HG03025 (cell line): ENCODE measurements at regions not wholly inside any gene's neighbourhood (a gene's known extent, or its start where the extent isn't known, plus 50 kb on each side); places are given as distances from the start of the nearest gene placed in this dataset.

Experiments used
- ATAC-seq: cut with Tn5 transposase; IDR thresholded peaks from one replicate; pipeline ENCODE4 v1.9.1; 2021; ENCODE audit warnings: mild to moderate bottlenecking, moderate library complexity; ENCODE audit not compliant: unreplicated experiment, low FRiP score

DNA sequence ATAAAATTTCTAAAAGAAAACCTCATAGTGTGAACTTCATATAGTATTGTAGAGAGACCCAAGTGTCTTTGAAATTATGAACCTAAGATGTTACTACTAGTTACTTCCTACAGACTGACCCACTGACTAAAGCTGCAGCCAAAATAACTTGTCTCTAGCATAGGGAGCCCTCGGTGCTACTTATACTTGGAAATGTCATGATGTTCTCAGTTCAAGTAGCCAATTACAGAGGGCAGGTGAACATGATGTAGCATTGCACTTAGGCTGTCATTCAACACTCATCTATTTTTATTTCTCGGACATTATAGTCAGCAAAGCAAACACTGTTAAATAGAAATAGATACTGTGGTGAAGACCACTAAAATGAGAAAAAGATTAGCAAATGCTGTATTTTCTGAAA, 165.6 kb downstream of the AREG start:
- no peak for ATAC-seq

DNA sequence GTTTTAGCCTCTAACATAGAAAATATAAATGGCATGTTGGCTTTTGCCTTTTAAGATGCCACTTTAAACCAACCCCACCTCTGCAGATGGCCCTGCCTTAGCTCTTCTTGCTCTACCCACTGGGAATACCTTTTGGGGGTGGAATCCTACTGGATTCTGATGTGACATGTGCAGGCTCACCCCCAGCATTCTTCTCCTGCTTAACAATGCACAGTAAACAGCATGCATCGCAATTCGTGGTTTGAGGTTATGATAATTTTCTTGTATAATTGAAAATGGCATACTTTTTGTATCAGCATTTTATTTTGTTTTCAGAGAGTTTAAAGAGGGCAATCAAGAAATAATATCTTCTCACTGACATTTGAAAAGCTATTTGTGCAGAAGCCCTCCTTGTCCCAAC, 167.9 kb downstream of the AREG start:
- no peak for ATAC-seq

DNA sequence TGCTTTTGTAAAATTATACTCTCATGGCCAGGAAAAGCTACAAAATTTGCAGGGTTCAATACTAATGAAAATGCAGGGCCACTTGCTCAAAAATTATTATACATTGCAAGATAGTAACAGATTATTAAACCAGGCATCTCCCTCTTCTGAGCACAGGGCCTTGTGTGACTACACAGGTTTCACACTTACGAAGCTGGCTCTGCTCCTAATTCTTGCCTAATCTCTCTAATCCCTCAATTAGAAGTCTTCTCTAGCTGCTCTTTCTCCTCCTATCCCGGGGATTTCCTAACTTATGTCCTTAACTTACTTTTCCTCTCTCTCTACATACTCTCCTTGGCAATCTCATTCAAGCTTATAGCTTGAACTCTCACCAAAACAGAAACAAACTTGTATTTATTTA, 168.3 kb downstream of the AREG start:
- ATAC-seq = no peak

DNA sequence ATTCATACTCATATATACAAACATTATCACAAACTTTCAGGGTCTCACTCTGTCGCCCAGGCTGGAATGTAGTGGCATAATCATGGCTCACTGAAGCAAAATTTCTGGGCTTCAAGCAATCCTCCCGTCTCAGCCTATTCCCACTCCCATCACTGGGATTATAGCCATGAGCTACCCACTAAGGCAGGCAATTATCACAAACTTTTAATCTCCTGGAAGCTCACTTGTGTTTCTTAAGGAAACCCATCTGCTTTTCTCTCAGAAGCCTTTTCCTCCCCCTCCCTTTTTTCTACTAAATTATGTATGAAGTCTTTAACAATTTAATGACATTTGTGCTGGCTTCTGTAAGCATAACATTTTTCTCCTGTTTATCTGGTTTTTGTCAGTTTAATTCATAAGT, 170.5 kb downstream of the AREG start:
- no peak for ATAC-seq

DNA sequence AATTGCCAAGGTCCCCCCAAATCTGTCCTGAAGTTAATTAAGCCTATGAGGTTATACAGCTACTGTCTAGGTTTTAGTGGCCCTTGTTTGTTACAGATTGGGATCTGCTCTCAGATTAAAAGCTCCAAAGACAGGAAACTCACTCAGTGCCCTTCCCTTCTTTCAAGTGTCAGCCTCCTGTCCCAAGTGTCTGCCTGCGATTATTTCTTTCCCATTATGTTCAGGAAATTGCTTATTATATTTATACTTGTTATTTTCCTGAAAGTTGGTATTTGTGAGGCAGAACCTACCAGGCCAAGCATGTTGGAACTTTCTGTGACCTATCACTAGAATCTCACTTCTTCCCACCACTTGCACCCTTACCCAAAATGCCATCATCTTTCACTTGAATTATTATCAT, 173.2 kb downstream of the AREG start:
- no peak for ATAC-seq

DNA sequence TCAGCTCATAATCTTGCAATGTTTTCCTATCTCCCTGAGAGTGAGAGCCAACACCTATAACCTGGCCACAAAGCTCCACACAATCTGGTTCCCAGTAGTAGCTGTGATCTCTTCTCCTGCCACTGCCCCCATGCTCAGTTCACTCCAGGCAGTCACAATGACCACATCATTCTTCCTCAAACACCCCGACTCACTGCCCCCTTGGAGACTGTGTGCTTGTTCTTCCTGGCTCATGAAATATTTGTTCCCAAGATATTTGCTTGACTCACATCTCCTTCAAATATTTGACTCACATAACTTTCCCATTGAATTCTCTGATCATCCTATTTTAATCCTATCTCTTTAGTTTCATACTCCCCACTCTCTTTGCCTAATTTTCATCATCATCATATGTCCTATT, 173.7 kb downstream of the AREG start:
- no peak for ATAC-seq

DNA sequence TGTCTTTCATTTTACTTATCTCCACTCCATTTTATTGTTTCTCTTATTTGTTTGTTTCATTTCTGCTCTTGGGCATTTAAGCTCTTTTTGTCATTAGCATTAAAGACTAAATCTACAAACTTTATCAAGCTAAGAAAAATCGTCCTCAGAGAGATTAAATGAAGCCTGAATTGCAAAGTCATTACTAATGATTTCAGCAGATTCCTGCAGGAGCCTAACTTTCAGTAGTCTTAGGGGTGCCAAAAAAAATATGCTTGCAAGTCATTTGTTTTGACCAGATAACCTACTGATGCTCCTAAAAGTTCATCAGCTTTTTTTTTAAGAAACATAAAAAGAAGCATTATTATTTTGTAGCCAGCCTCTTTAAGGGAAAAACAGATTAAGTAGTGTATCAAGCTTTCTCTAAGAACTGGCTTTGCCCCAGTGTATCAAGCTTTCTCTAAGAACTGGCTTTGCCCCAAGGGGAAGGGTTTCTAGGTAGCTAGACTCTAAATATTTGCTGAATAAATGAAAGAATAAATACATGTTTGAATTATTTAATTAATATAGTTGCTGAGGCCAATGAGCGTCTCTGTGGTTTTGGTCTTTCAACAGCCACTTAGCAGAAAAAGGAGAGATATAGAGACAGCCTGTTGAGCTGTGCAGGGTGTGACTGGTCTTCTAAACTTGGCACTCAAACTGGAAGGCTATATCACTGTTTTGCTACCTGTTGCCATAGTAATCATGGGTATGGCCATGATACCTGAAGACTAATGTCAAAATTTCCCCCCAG, 174.2 kb downstream of the BTC start:
- ATAC-seq = no peak

DNA sequence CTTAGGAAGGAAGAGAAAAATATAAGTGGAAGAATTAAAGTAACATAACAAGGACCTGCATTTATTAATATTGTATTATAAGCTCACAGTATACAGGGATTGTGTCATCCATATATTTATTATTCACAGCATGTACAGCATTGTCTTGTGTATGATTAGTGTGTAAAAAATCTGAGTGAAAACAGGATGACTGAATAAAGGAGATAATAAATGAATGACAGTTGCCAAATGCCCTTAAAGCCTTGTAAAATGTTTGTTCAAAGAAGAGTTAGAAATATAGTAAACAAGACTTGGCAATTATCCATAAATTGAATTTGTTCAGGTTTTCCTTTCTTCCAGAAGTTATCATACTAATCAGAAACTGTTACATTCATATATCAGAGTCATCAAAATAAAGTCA, 172.7 kb downstream of the BTC start:
- ATAC-seq = no peak

DNA sequence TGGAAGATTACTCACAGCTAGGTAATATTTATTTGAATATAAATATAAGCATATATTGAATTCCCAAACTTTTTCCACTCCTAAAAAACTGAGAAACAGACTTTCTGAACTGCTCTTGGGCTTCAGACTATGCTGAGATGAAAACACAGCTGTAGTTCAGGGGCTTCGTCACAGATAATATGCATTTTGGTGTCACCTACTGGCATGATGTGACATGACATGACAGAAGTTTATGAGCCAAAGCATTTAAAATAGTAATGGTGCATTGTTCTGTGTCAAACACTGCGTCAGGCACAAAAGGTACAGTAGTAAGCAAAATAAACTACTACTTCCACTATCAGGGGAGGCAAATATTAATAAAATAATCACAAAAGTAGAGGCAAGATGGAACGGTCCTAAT, 171.3 kb downstream of the BTC start:
- no peak for ATAC-seq

DNA sequence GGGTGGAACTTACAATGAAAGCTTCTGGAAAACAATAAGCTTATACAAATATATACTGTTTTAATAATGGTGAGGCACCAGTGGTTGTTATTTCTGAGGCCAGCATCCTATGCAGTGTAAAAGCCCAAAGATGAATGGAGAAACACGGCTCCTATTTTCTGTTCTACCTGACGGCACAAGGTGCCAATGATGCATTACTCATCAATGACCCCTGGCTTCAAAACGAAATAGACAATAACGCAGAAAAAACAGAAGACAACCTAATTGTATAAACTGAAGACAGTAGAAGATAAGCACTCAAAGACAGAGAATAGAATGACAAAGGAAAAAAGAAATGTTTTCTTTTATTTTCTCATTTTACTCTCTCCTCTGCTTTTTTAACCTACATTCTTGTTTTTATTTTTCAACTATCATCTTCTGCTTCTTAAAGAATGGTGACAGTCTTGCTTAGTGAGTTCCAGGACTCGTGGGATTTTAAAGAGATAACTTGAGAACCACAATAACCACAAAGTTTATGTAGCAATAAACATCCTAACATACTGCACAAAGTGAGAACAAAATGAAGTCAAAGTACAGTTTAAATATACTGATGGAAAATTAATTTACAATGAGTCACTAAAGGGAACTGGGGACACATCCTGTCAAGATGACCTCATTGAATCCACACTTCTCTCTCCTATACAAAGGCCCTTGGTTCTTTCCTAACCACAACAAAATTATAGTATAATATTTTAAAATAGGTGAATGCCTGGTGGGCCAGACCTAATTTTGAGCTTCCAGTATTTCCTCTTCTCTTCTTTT, 169.8 kb downstream of the BTC start:
- ATAC-seq = no peak

DNA sequence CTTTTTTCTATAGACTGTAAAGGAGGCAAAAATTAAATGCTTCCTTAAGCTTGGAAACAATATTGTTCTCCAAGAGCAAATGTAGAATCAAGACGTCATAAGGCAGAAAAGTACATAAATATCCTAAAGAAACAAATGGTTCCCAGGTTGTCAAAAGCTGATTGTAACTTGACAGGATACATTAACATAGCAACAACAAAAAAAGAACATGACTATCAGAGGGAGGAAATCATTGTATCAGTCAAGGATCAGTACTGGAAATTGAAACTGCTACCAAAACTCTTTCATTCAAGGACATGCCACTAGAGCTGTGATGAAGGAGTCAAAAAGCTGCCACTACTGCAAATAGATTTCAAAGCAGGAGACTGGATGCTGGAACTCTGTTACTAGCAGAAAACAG, 168.3 kb downstream of the BTC start:
- no peak for ATAC-seq

DNA sequence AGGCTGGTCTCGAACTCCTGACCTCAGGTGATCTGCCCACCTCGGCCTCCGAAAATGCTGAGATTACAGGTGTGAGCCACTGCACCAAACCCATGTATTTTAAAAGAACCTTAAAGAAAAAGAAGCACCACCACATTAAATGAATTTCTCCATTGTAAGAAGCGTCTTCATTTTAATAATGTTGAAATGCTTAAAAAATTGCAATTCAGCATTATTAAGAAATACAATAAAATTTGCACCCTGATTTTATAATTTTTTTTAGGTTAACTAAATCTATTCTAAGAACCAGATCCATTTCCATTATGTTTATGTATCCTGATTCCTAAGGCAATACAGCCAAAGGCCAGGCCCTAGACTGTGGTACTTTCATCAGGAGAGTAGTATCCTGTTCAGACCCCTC, 167.2 kb downstream of the BTC start:
- no peak for ATAC-seq

DNA sequence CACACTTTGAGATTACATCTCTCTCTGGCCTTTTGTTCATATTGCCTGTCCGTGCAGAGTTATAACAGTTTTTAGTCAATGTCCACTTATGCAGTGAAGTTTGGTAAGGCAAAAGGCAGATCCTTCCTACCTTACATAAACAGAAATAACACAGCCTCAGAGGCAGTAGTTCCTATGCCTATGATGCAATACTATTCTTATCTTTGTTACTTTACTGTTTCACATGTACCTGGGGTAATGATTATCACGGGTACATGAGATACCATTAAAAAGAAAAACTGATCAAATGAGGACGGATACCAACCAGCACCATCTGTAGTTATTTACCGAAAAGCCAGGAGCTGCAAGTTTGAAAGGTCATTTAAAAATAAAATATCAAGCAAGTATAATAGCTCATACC, 166.8 kb downstream of the BTC start:
- ATAC-seq = no peak

DNA sequence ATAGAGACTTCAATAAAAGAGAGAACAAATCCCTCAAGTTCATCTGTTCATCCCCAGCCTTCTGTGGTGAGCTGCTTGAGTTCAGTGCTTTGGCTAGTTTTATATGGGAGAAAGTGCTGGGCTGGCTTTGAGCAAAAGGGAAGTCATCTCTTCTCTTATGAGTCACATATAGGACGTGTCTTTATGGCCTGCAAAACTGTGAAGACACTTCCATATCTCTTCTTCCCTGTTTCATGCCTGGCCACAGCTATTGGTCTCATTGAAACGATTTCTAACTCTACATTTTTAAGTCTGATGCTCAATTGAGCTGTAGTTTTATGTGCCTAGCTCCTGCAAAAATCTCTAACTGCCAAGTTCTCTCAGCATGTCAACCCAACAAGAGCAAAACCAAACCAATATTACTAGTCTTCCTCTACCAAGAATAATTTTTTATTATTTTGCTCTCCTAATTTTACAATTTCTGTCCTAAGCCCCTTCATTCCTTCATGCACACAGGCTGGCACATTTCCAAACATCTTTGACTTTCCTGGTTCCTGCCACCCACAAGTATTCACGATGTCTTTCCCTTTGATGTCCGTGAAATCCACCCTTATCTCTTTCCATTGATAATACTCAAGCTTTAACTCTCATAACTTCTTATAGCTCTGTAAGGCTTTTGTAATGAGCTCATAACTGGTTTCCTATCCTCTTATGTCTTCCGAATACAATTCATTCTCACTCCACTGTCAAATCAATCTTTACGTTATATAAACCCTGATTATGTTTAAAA, 165.3 kb downstream of the BTC start:
- no peak for ATAC-seq

DNA sequence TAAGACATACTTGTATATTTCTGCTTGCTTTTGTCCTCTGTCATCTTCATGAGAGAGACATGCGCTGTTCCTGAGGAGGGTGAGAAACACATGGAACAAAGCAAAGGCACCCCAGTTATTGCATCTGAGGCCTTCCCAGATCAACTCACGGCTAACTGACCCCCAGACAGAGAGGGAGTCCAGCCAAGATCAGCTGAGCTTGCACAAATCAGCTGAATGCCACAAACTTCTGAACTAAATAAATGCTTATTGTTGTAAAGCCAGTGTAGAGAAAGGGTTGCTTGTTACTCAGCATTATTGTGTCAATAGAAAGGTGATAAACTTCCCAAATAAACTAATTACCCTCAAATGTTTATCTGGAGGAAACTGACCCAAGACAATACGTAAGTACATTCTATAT, 163.8 kb downstream of the BTC start:
- no peak for ATAC-seq

DNA sequence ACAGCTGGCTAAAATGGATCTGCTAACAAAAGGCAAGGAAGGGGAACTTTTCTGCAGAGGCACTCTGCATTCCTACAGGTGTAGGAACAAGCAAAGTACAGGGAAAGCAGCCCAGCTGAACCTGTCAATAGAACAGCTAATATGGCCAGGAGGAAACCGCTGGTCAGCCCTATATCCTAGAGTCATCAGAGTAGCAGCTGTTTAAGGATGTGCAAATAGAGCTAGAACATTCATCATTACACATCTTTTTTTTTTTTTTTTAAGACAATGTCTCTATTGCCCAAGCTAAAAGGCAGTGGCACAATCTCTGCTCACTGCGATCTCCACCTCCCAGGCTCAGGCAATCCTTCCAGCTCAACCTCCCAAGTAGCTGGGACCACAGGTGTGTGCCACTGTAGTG, 163.0 kb downstream of the BTC start:
- no peak for ATAC-seq

DNA sequence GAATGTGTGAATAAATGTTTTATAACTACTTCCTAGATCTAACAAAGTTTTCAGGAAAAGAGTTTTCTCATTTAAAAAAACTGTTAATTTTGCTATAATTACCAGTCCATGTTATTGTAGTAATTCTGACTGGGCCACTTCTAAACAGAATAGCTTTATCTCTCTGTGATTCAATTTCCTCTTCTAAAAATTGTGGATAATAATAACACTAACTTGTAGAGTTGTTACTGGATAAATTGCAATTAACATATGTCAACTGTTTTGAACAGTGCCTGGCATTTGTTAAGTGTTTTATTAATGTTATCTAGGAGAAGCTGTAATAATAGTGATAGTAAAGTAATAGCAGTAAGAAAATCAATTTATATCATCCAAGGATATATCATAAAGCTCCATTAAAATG, 162.3 kb downstream of the BTC start:
- ATAC-seq = no peak

DNA sequence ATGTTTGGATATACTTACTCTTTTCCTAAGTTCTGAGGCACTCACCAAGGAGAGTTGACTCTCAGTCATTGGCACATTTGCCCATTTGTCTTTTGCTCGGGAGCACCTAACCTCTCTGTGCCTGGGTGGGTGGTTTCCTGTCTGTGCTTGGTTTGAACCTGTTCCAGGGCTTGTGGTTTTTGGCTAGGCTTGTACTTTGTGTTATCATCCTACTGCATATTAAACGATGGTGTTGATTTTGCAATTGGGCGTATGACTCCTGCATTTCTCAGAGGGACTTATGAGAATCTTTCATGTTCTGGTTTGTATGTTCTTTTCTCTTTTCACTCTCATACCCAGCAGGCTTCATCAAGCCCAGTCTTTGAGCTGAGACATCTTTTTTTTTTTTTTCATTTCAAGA, 161.7 kb downstream of the BTC start:
- no peak for ATAC-seq

DNA sequence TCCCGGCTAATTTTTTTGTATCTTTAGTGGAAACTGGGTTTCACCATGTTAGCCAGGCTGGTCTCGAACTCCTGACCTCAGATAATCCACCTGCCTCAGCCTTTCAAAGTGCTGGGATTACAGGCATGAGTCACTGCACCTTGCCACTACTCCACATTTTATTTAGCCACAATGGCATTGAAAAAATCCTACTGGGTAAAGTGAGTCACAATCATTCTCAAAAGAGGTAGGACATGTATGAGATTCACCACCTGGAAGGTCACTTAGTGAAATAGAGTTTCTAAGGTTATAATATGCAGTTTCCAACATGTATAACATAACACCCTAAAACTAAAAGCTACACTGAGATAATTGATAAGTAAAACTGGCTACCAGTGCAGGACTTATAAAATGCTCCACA, 159.2 kb downstream of the BTC start:
- ATAC-seq = no peak

DNA sequence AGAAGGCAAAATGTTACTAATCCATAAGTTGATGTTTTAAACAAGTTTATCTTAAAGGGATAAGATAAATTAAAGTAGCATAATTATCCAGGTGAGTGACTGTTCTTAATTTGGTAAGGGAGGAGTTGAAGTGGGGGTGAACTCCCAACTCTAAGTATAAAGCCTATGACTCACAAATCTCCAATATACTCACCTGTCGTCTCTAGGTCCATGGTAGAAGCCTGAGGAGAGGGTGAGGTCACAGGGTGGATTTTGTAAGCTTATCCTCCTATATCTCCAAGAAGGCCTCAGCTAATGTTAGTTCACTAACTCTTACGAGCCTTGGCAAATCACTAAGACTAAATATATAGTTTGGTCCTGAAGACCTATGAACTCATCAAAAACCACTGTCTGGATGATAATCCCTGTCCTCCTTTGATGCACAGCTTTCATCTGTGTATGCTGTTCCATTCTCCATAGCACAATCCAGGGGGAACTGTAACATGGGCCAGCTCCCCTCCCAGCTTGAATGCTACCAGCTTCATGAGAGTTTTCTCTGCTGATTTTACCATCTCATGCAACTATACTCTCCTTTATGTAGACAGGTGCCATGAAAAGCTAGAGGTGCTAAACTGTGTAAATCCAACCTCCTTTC, 158.7 kb downstream of the BTC start:
- ATAC-seq = no peak

DNA sequence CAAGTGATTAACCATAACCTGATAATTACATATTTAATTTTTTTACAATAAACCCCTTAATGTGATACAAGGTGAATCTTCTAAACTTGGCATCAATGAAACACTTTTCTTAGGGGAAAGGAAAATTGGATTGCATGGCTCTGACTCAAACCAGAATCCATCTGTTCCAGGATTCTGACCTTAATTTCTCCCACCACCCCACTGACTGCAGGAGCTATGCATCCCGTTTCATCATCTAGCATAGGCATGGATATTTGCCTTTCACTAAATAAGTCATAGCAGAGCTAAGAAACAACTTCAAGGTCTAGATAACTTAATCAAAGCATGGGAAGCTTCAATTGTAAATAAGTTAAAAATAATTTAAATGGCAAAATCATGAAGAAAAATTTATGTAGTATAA, 156.3 kb downstream of the BTC start:
- ATAC-seq = no peak
